NCI-H1105 (cell line): ENCODE measurements at regions not wholly inside any gene's neighbourhood (a gene's known extent, or its start where the extent isn't known, plus 50 kb on each side); places are given as distances from the start of the nearest gene placed in this dataset.

Source experiments
- DNase-seq: peaks from one replicate; lab custom pipeline; 2025; lab: John Stamatoyannopoulos, UW

DNA sequence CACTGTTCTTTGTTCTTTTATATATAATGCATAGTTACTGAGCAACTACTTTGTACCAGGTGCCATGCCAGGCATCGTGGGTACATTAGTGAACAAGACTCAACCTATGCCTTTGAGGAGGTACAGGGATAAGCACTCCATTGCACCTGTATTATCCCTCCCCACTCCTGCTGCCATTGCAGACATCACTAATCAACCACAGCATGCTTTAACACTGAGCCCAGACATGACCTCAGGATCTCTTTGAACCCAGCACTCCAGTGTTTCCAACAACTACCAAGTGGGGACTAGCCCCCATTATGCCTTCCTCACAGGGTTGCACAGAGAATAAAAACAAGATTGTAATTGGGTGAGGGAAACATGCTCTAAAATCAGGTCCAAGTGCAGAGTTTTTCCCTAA, 60.5 kb upstream of the COL13A1 start:
- no peak for DNase-seq

DNA sequence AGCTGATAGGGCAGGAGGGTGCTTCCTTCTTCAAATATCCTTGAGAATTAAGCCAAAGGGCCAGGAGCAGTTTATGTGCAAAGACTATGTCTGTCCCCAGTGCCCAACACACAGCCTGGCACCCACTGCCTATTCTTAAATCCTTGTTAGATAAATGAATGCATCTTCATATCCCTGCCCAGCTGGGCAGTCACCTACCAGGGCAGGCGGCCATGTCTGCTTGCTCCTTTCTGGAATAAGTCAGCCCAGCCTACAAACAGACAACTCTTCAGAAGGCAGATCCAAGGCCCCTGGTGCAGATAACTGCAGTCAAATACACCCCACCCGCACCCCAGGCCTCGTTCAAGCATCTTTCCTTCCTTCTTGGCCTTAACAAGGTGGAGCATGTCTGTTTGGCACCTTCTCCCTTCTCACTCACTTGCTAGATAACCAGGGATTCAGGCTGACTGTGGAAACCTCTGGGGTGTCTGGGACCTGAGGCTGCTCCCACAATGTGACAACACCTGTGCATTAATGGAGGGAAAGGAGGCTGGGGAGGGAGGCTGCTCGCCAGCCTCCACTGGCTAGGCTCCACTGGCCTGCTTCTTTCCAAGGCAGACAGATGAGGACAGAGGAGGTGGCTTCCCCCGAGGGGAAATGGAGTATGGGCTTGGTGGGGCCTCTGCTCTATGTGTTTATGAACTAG, 59.9 kb upstream of the COL13A1 start:
- DNase-seq, result no peak

DNA sequence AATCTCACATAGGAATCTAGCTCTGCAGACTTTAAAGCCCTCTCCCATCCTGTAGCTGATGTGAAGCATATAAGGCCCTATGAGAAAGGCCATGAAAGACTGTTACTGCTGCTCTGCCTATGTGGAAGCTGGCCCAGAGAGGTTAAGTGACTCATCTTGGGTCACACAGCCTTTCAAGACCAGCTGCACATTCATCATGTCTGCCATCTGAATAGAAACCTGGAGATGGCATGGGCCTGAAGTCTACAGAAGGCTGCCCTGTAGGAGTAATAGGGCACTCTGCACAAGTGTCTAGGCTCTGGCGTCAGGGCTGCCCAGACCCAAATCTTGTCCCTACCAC, 59.4 kb upstream of the COL13A1 start:
- no peak for DNase-seq

DNA sequence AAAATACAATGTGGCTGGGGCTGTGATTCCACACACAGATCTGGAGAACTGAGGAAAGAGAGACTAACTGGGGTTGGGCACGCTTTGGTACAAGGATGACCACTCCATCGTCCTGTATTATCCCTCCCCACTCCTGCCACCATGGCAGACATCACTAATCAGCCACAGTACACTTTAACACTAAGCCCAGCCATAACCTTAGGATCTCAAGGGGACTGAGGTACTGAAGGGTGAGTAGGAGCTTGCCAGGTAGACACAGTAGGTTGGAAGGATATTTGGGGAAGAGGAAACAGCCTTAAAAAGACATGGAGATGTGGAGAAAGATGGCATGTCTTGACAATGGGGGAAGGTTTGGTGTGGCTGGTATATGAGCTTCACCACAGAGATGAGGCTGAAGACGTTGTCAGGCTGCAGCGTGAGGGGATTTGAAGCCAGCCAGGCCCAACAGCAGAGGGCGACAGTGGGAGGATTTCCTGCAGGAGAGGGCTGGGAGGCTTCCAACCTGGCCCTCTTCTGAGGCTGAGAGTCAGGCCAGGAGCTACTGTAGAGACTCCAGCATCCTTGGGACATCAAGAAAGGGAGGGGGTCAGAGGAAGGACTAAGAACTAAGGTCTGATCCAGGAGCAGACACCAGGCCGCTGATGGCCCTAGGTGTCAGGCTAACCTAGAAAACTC, 58.6 kb upstream of the COL13A1 start:
- DNase-seq, result no peak

DNA sequence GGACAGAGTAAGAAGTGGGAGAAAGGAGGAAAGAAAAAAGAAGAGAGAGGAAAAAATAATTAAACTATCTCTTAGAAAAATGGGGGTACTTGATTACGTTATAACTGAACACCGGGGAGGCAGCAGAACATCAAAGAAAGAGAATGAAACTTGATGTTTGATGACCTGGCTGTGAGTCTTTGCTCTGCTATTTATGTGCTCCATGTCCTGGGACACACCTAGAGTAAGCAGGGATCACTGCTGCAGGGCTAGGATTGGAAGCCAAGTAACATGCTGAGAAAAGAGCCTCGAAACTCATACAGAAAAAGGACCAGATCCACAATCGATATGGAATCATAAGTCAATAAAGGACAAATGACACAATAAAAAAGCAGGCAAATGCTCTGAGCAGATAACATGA, 56.7 kb upstream of the COL13A1 start:
- DNase-seq, result no peak

DNA sequence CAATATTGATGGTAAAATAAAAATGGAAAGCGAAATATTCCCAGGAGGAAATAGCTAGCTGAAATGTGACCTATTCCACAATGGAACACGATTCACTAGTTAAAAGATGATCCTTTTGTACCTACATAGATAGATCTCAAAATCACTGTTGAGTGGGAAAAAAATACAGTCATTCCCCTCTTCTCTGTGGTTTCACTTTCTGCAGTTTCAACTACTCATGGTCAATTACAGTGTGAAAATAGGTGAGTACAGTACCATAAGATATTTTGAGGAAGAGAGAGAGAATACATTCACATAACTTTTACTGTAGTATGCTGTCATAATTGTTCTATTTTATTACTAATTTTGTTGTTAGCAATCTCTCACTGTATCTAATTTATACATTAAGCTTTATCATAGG, 56.0 kb upstream of the COL13A1 start:
- DNase-seq, result no peak

DNA sequence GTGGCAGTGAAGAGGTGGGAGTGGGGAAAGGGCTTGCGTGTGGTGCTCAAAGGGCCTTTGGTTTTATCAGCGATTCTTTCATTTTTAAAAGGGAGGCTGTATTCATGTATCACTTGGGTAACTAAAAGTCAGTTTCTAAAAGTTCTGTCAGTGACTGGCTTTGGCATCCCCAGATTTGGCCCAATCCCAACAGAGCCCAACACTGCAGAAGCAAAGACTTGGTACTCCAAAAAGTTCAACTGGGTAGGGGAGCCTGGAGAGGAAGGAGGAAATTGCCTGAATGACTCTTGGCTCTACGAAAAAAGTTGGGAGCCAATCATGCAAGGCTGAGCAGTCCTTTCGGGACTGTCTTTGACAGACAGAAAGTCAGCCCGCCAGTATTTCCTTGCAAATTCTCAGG, 54.5 kb upstream of the COL13A1 start:
- DNase-seq, result no peak

DNA sequence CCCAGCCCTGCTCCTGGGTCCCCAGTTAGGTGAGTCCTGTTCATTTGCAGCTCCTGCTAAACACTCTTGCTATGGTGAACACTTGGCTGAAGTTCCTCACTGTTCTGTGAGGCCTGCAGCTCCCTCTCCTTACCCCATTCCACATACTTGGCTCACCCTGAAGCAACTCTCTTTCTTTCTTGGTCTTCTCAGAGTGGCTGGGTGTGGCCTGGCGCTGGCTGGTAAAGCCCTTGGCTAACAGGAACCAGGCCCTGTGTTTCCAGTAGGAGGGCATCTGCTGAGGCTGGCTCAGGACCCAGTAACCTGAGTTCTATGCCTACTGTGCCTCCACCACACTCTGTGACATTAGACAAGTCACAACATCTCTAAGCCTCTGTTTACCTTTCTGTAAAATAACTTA, 53.1 kb upstream of the COL13A1 start:
- DNase-seq, result no peak

DNA sequence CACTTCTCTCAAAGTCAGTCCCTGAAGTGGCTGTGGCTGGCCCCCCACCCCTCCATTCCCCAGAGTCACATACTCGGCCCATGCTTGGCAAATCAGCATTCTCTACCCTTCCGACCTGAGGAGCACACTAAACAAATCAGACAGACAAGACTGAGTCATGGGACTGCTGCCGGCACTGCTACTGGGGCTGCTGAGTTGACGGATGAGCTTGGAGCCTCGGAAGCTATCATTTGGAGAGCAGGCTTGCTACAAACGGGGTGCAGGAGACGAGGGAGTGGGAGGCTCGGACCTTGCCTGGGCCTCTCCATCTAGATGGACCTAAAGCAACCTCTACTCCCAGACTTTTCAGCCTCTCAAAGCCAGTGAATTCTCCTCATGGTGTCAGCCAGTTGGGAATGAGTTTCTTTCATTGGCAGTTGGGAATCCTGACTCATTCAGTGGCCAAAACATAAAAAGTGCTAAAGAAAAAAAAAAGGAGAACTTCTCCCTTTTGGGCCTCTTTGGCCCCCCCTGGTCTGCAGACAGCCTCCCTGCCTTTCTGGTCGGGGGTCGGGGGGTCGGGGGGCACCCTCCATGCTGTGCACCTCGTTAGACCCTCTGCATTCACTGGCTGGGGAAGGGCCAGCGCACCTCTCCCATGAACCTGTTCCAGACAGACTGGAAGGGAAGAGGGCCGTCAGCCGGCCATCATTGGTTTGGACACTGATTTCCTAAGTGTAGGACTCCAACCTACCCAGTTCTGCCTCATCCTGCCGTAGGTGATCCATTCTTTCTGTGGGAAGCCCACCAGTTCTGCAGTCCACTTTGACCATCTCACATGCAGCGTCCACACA, 52.3 kb upstream of the COL13A1 start:
- no peak for DNase-seq

DNA sequence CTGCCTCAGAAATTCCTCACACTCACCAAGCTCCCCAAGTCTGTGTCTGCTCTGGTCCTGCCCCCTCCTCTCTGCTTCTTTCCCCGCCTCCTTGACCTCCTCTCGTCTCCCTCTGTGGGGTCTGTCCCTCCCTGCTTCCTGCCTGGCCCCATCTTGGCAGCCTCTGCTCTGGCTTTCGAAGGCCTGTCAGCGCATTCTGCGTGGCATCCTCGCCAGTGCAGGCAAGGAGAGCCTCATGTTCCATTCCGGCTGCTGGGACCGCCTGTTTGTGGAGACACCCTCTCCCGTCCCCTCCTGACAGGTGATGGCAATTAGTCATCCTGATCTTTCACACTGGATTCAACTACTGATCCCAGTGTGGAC, 51.7 kb upstream of the COL13A1 start:
- DNase-seq, result no peak

DNA sequence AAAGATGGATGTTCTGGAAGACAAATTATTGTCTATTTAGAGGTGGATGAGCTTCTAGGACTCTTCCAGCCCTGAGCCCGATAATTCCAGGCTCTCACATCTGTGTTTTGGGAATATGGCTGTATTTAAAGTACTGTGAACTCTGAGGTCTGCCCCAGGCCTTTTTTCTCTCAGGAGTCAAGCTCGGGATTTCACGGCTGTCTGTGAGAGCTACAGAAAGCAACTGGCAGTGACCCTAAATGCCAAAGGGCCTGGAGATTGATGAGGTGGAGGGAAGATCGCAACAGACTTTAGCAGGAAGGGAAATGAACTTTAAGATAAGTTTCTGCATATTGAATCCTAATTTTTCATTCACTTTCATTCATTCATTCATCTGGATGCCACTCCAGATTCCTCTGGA, 51.0 kb upstream of the COL13A1 start:
- DNase-seq, result no peak

DNA sequence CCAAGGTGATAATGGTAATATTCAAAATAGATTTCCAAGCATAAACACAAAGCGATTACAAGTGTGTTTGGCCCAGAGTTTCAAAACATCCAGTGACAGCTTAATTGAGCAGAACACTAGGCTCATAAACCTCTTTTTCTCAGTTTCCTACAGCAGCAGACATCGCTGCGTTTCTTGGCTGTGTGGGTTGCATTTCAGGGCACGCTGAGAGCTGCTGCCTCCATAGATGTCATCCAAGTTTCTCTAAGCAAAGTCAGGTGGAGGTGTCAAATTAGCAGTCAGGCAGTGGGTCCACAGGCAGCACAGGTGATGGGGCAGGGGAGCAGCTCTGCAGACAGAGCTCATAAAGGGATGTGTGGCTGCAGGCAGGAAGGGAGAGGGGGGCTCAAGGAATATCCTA, 50.5 kb upstream of the COL13A1 start:
- no peak for DNase-seq
